HepG2 (cell line): ENCODE measurements at regions not wholly inside any gene's neighbourhood (a gene's known extent, or its start where the extent isn't known, plus 50 kb on each side); places are given as distances from the start of the nearest gene placed in this dataset.

Experiments
- ATAC-seq: fragments of 200-7000 bp; cut with Tn5 transposase; 3 replicates; pipeline ENCODE4 v1.9.1; 2020; ENCODE audit warnings: mild to moderate bottlenecking, moderate library complexity
- BruUV-seq: library from RNA; stranded (reverse); fragments of 400-500 nt; replicated peaks from 2 replicates; lab custom pipeline; 2021; lab: Mats Ljungman, UMichigan
- CTCF ChIA-PET: fragments of 300-600 bp; formaldehyde crosslinking; extraction: SDS; loops from one replicate; lab custom pipeline; 2021; ENCODE audit warnings: low total read pairs, inconsistent platforms, low intra/inter-chr PET ratio; lab: Yijun Ruan, JAX
- POLR2A ChIA-PET: fragments of 350-600 bp; sonication (Branson Sonifier 250); formaldehyde crosslinking; loops from one replicate; lab custom pipeline; 2020; ENCODE audit warnings: antibody characterized with exemption, inconsistent platforms; lab: Yijun Ruan, JAX
- DNase-seq: peaks from one replicate; pipeline ENCODE4 v3.0.0-alpha.2; 2015; ENCODE audit warnings: low spot score
- FAIRE-seq: peaks from 3 replicates; lab custom pipeline; 2011; peaks lifted over from hg19 to GRCh38; lab: Jason Lieb, UNC
- H2AFZ ChIP-seq: one replicate; pipeline ENCODE4 v1.6.1; 2011; ENCODE audit warnings: low read length, inconsistent platforms
- H3K27ac ChIP-seq: fragments of 300-600 bp; 3 replicates; pipeline ENCODE4 v1.8.0; 2011; ENCODE audit warnings: mixed run types, mild to moderate bottlenecking, mixed read lengths, low read length, inconsistent platforms; ENCODE audit not compliant: insufficient read depth; ENCODE audit errors: extremely low read length
- H3K27me3 ChIP-seq, 2 experiments: fragments of 200-600 bp in 1 of 2; 2 replicates in 1 of 2; 3 replicates in 1 of 2; pipeline versions ENCODE4 v1.6.0 to v1.8.0; 2011; ENCODE audit warnings: low read length in 2 of 2, mild to moderate bottlenecking in 2 of 2, moderate library complexity in 2 of 2, inconsistent platforms in 1 of 2; ENCODE audit not compliant: insufficient read depth in 2 of 2, control insufficient read depth in 1 of 2
- H3K36me3 ChIP-seq, 2 experiments: fragments of 200-600 bp in 1 of 2; replicated peaks in 1 of 2; 2 replicates in 1 of 2; 3 replicates in 1 of 2; pipeline versions ENCODE4 v1.5.1 to v1.8.0; 2011; ENCODE audit warnings: low read length in 2 of 2, inconsistent platforms in 1 of 2; ENCODE audit not compliant: insufficient read depth in 2 of 2, control insufficient read depth in 1 of 2
- H3K4me1 ChIP-seq: 2 replicates; pipeline ENCODE4 v1.5.1; 2012; ENCODE audit warnings: low read length, inconsistent platforms; ENCODE audit not compliant: insufficient read depth
- H3K4me2 ChIP-seq: 2 replicates; pipeline ENCODE4 v1.6.0; 2011; ENCODE audit warnings: low read depth, low read length, inconsistent platforms
- H3K4me3 ChIP-seq, 3 experiments: fragments of 200-600 bp in 1 of 3; sonication (generic), shearing (Covaris generic) in 1 of 3; replicated peaks in 1 of 3; 2 replicates each; pipeline ENCODE4 v1.5.1; 2011 to 2016; ENCODE audit warnings: low read length in 3 of 3, inconsistent platforms in 2 of 3, low read depth in 2 of 3, mild to moderate bottlenecking in 2 of 3, control low read depth in 1 of 3, mixed read lengths in 1 of 3; ENCODE audit not compliant: insufficient read depth in 1 of 3
- H3K79me2 ChIP-seq: one replicate; pipeline ENCODE4 v1.6.1; 2011; ENCODE audit warnings: low read length, inconsistent platforms; ENCODE audit not compliant: insufficient read depth
- H3K9ac ChIP-seq: 2 replicates; pipeline ENCODE4 v1.6.0; 2011; ENCODE audit warnings: mild to moderate bottlenecking, low read depth, low read length, inconsistent platforms; ENCODE audit not compliant: insufficient read depth
- H3K9me3 ChIP-seq: 2 replicates; pipeline ENCODE4 v1.5.1; 2012; ENCODE audit warnings: mild to moderate bottlenecking, low read length
- H4K20me1 ChIP-seq: 2 replicates; pipeline ENCODE4 v1.6.0; 2011; ENCODE audit warnings: inconsistent platforms, mild to moderate bottlenecking, low read length, moderate library complexity; ENCODE audit not compliant: insufficient read depth
- DNMT3B ChIP-seq: conservative IDR thresholded peaks from 2 replicates; pipeline ENCODE4 v1.6.1; 2016; ENCODE audit warnings: missing biosample characterization, control low read depth
- DPF2 ChIP-seq: sonication (generic); formaldehyde crosslinking; IDR thresholded peaks from 2 replicates; pipeline ENCODE4 v1.4.0; 2020; ENCODE audit warnings: mild to moderate bottlenecking, low read depth, missing genetic modification reagents, borderline replicate concordance
- EEA1 ChIP-seq: sonication (generic); formaldehyde crosslinking; IDR thresholded peaks from 2 replicates; pipeline ENCODE4 v1.5.1; 2020; ENCODE audit warnings: mild to moderate bottlenecking, missing genetic modification reagents, borderline replicate concordance
- GZF1 ChIP-seq: sonication (generic); formaldehyde crosslinking; IDR thresholded peaks from 2 replicates; pipeline ENCODE4 v1.5.1; 2020; ENCODE audit warnings: mild to moderate bottlenecking, missing genetic modification reagents
- MED8 ChIP-seq: sonication (generic); formaldehyde crosslinking; IDR thresholded peaks from 2 replicates; pipeline ENCODE4 v1.8.1; 2023; ENCODE audit warnings: mild to moderate bottlenecking, missing genetic modification reagents; ENCODE audit not compliant: insufficient replicate concordance
- MZF1 ChIP-seq: sonication (generic); formaldehyde crosslinking; IDR thresholded peaks from 2 replicates; pipeline ENCODE4 v1.8.1; 2023; ENCODE audit warnings: mild to moderate bottlenecking, missing genetic modification reagents, borderline replicate concordance
- SCMH1 ChIP-seq: sonication (generic); formaldehyde crosslinking; IDR thresholded peaks from 2 replicates; pipeline ENCODE4 v1.9.0; 2021; ENCODE audit warnings: missing genetic modification reagents, mild to moderate bottlenecking, borderline replicate concordance
- TEAD3 ChIP-seq: optimal IDR thresholded peaks from 2 replicates; pipeline ENCODE3; 2016; ENCODE audit warnings: borderline replicate concordance
- ZNF253 ChIP-seq: sonication (generic); formaldehyde crosslinking; IDR thresholded peaks from 2 replicates; pipeline ENCODE4 v1.8.0; 2022; ENCODE audit warnings: mild to moderate bottlenecking, missing genetic modification reagents, borderline replicate concordance
- WGBS: methylation state at CpG from one replicate; pipeline ENCODE4 v1.1.6; 2017; ENCODE audit warnings: low lambda C conversion rate; 5-methylcytosine and 5-hydroxymethylcytosine counted together
- in situ Hi-C: cut with HindIII; loops from 2 replicates; pipeline ENCODE4 v1.10.0; 2017; ENCODE audit warnings: low pct_unique_long_range_greater_than_20kb; ENCODE audit not compliant: extremely low pct_ligation_motif_present
- intact Hi-C: fragments of 100-400 bp; cut with micrococcal nuclease; formaldehyde crosslinking; loops from one replicate; pipeline ENCODE4 v1.10.0; 2022; ENCODE audit not compliant: unreplicated experiment
- TF ChIP-seq, protein P1 (sequence below): sonication (generic); formaldehyde crosslinking; IDR thresholded peaks from 2 replicates; pipeline ENCODE4 v1.4.0; 2020; ENCODE audit warnings: missing genetic modification reagents, borderline replicate concordance
- TF ChIP-seq, protein P2 (sequence below): sonication (generic); formaldehyde crosslinking; conservative IDR thresholded peaks from 2 replicates; pipeline ENCODE4 v1.4.0; 2020; ENCODE audit warnings: missing genetic modification reagents
- TF ChIP-seq, protein P3 (sequence below): sonication (generic); formaldehyde crosslinking; IDR thresholded peaks from 2 replicates; pipeline ENCODE4 v1.4.0; 2020; ENCODE audit warnings: missing genetic modification reagents

DNA sequence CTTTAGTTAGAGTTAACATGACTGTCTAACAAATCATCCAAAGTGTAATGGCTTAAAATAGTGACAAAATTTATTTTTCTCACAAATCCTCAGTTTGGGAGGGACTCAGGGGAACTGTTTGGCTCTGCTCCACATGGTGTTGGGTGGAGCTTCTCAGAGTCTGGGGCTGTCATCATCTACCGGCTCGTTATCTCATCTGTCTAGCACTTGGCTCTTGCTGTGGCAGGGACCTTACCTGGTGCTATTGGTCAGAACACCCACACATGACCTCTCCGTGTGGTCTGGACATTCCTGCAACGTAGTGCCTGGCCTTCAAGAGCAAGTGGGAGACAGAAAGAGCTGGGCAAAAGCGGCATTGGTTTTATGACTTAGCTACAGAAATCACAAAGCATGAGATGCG lies 866.9 kb upstream of the FRG1 start:
- intact Hi-C loops = no loop called here
- POLR2A ChIA-PET = no interaction called here
- ATAC-seq (no peak), DNase-seq (no peak)
- H3K27me3 ChIP-seq = no peaks in the 10 kb centered on the region
- no peak overlapping the region for H3K9ac ChIP-seq
- H3K4me2 ChIP-seq = no peak overlapping the region
- no peak overlapping the region for H2AFZ ChIP-seq
- H3K4me1 ChIP-seq = no peaks in the 10 kb centered on the region
- no peak overlapping the region for H3K27ac ChIP-seq
- WGBS = 11% methylated on average over 6 of the region's 6 CpGs
- no peaks in the 10 kb centered on the region for H4K20me1 ChIP-seq
- BruUV-seq = no TSS peak
- TF ChIP-seq MED8 (CRISPR knock-in tag) = no peak
- TF ChIP-seq, protein P1, sequence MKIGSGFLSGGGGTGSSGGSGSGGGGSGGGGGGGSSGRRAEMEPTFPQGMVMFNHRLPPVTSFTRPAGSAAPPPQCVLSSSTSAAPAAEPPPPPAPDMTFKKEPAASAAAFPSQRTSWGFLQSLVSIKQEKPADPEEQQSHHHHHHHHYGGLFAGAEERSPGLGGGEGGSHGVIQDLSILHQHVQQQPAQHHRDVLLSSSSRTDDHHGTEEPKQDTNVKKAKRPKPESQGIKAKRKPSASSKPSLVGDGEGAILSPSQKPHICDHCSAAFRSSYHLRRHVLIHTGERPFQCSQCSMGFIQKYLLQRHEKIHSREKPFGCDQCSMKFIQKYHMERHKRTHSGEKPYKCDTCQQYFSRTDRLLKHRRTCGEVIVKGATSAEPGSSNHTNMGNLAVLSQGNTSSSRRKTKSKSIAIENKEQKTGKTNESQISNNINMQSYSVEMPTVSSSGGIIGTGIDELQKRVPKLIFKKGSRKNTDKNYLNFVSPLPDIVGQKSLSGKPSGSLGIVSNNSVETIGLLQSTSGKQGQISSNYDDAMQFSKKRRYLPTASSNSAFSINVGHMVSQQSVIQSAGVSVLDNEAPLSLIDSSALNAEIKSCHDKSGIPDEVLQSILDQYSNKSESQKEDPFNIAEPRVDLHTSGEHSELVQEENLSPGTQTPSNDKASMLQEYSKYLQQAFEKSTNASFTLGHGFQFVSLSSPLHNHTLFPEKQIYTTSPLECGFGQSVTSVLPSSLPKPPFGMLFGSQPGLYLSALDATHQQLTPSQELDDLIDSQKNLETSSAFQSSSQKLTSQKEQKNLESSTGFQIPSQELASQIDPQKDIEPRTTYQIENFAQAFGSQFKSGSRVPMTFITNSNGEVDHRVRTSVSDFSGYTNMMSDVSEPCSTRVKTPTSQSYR (CRISPR knock-in tag) = no peak
- TF ChIP-seq GZF1 (CRISPR knock-in tag) = no peak
- TF ChIP-seq MZF1 (CRISPR knock-in tag) = no peak
- TF ChIP-seq EEA1 (CRISPR knock-in tag) = no peak
- no peak for TF ChIP-seq DNMT3B (CRISPR knock-in tag)
- TF ChIP-seq, protein P2, sequence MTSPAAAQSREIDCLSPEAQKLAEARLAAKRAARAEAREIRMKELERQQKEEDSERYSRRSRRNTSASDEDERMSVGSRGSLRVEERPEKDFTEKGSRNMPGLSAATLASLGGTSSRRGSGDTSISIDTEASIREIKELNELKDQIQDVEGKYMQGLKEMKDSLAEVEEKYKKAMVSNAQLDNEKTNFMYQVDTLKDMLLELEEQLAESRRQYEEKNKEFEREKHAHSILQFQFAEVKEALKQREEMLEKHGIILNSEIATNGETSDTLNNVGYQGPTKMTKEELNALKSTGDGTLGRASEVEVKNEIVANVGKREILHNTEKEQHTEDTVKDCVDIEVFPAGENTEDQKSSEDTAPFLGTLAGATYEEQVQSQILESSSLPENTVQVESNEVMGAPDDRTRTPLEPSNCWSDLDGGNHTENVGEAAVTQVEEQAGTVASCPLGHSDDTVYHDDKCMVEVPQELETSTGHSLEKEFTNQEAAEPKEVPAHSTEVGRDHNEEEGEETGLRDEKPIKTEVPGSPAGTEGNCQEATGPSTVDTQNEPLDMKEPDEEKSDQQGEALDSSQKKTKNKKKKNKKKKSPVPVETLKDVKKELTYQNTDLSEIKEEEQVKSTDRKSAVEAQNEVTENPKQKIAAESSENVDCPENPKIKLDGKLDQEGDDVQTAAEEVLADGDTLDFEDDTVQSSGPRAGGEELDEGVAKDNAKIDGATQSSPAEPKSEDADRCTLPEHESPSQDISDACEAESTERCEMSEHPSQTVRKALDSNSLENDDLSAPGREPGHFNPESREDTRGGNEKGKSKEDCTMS (CRISPR knock-in tag) = no peak
- no peak for TF ChIP-seq DPF2 (CRISPR knock-in tag)
- TF ChIP-seq, protein P3, sequence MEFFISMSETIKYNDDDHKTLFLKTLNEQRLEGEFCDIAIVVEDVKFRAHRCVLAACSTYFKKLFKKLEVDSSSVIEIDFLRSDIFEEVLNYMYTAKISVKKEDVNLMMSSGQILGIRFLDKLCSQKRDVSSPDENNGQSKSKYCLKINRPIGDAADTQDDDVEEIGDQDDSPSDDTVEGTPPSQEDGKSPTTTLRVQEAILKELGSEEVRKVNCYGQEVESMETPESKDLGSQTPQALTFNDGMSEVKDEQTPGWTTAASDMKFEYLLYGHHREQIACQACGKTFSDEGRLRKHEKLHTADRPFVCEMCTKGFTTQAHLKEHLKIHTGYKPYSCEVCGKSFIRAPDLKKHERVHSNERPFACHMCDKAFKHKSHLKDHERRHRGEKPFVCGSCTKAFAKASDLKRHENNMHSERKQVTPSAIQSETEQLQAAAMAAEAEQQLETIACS = no peak
- no peak for TF ChIP-seq ZNF253 (CRISPR knock-in tag)
- TF ChIP-seq SCMH1 (CRISPR knock-in tag) = no peak
- TF ChIP-seq TEAD3 (CRISPR knock-in tag) = no peak
- TF ChIP-seq, all 625 proteins: peak for 0
- H3K79me2 ChIP-seq = no peaks in the 10 kb centered on the region
- H3K9me3 ChIP-seq = no peaks in the 10 kb centered on the region
- in situ Hi-C loops = no loop called here
- no peak for FAIRE-seq
- no peak overlapping the region for H3K4me3 ChIP-seq
- CTCF ChIA-PET = no interaction called here
- no peaks in the 10 kb centered on the region for H3K36me3 ChIP-seq
